K562 (cell line): ENCODE measurements at regions not wholly inside any gene's neighbourhood (a gene's known extent, or its start where the extent isn't known, plus 50 kb on each side); places are given as distances from the start of the nearest gene placed in this dataset.

Source experiments
- ATAC-seq: fragments of 200-7000 bp; cut with Tn5 transposase; 3 replicates; pipeline ENCODE4 v1.9.1; 2020; ENCODE audit warnings: moderate library complexity
- BruUV-seq: library from RNA; stranded (reverse); fragments of 400-500 nt; replicated peaks from 2 replicates; lab custom pipeline; 2021; lab: Mats Ljungman, UMichigan
- CTCF ChIA-PET: fragments of 300-600 bp; formaldehyde crosslinking; extraction: SDS; loops from one replicate; lab custom pipeline; 2021; ENCODE audit warnings: low intra/inter-chr PET ratio; lab: Yijun Ruan, JAX
- POLR2A ChIA-PET: fragments of 300-600, 350-650 bp; sonication (Branson Sonifier 250); formaldehyde crosslinking; extraction: SDS; loops from one replicate; lab custom pipeline; 2021; ENCODE audit warnings: antibody characterized with exemption, inconsistent platforms; lab: Yijun Ruan, JAX
- DNase-seq, 4 experiments: peaks; one replicate each; pipeline versions ENCODE4 v3.0.0 to v3.0.0-alpha.2; 2011 to 2018; ENCODE audit warnings: low spot score in 3 of 4, mixed read lengths in 3 of 4; ENCODE audit errors: extremely low read depth in 1 of 4
- FAIRE-seq: peaks from 2 replicates; lab custom pipeline; 2011; peaks lifted over from hg19 to GRCh38; lab: Jason Lieb, UNC
- H2AFZ ChIP-seq: 2 replicates; pipeline ENCODE4 v1.6.0; 2011; ENCODE audit warnings: low read depth, low read length, control low read depth, inconsistent platforms
- H3K27ac ChIP-seq: fragments of 200-600 bp; 3 replicates; pipeline ENCODE4 v1.8.0; 2011; ENCODE audit warnings: low read depth, mild to moderate bottlenecking, control low read depth, inconsistent platforms, low read length, moderate library complexity, mixed read lengths; ENCODE audit errors: extremely low read depth
- H3K27me3 ChIP-seq, 2 experiments: fragments of 300-600 bp in 1 of 2; 2 replicates in 1 of 2; 3 replicates in 1 of 2; pipeline versions ENCODE4 v1.6.0 to v1.8.0; 2011; ENCODE audit warnings: inconsistent platforms in 2 of 2, low read length in 2 of 2, mild to moderate bottlenecking in 1 of 2, mixed read lengths in 1 of 2, moderate library complexity in 1 of 2; ENCODE audit not compliant: control insufficient read depth in 2 of 2, insufficient read depth in 2 of 2
- H3K36me3 ChIP-seq: fragments of 300-600 bp; 3 replicates; pipeline ENCODE4 v1.8.0; 2011; ENCODE audit warnings: mild to moderate bottlenecking, low read length, inconsistent platforms; ENCODE audit not compliant: control insufficient read depth, insufficient read depth
- H3K4me1 ChIP-seq, 2 experiments: fragments of 200-600 bp in 1 of 2; replicated peaks in 1 of 2; 2 replicates in 1 of 2; 3 replicates in 1 of 2; pipeline versions ENCODE4 v1.5.1 to v1.8.0; 2011; ENCODE audit warnings: inconsistent platforms in 2 of 2, low read length in 2 of 2, mild to moderate bottlenecking in 1 of 2, mixed read lengths in 1 of 2, moderate library complexity in 1 of 2; ENCODE audit not compliant: control insufficient read depth in 2 of 2, insufficient read depth in 2 of 2
- H3K4me2 ChIP-seq: 2 replicates; pipeline ENCODE4 v1.6.1; 2011; ENCODE audit warnings: low read length, control low read depth, inconsistent platforms, mixed read lengths; ENCODE audit not compliant: insufficient read depth
- H3K4me3 ChIP-seq: fragments of 200-600 bp; sonication (generic), shearing (Covaris generic); 2 replicates; pipeline ENCODE4 v1.5.1; 2016; ENCODE audit warnings: control low read depth, inconsistent platforms
- H3K79me2 ChIP-seq: fragments of 200-600 bp; 3 replicates; pipeline ENCODE4 v1.8.0; 2011; ENCODE audit warnings: low read length, inconsistent platforms; ENCODE audit not compliant: control insufficient read depth, insufficient read depth
- H3K9ac ChIP-seq, 2 experiments: 2 replicates each; pipeline versions ENCODE4 v1.6.0 to v1.6.1; 2011; ENCODE audit warnings: low read depth in 2 of 2, low read length in 2 of 2, control low read depth in 1 of 2, inconsistent platforms in 1 of 2, mild to moderate bottlenecking in 1 of 2, mixed read lengths in 1 of 2; ENCODE audit not compliant: insufficient read depth in 1 of 2
- H3K9me1 ChIP-seq: one replicate; pipeline ENCODE4 v1.6.0; 2011; ENCODE audit warnings: inconsistent platforms, mild to moderate bottlenecking, low read length, moderate library complexity; ENCODE audit not compliant: control insufficient read depth, insufficient read depth
- H3K9me3 ChIP-seq: replicated peaks from 2 replicates; pipeline ENCODE4 v1.5.1; 2011; ENCODE audit warnings: low read depth, low read length, inconsistent platforms; ENCODE audit not compliant: control insufficient read depth, insufficient read depth
- H4K20me1 ChIP-seq: replicated peaks from 2 replicates; pipeline ENCODE4 v1.6.1; 2011; ENCODE audit warnings: low read length, inconsistent platforms, mixed read lengths; ENCODE audit not compliant: control insufficient read depth, insufficient read depth
- ELK3 ChIP-seq: fragments of 450-650 bp; formaldehyde crosslinking; IDR thresholded peaks from 2 replicates; pipeline ENCODE4 v1.4.0; 2020; ENCODE audit warnings: mild to moderate bottlenecking
- ESRRA ChIP-seq: fragments of 450-650 bp; IDR thresholded peaks from 2 replicates; pipeline ENCODE4 v1.6.1; 2014; ENCODE audit warnings: low read depth, mild to moderate bottlenecking, moderate library complexity, borderline replicate concordance
- HLTF ChIP-seq: fragments of 450-650 bp; IDR thresholded peaks from 2 replicates; pipeline ENCODE4 v1.6.1; 2016
- MAZ ChIP-seq, 2 experiments: fragments of 450-650 bp in 1 of 2; sonication (generic) in 1 of 2; formaldehyde crosslinking; IDR thresholded peaks in 1 of 2; conservative IDR thresholded peaks in 1 of 2; 2 replicates each; pipeline versions ENCODE4 v1.4.0 to v1.5.0; 2020; ENCODE audit warnings: mild to moderate bottlenecking in 1 of 2, missing genetic modification reagents in 1 of 2
- SIN3B ChIP-seq: fragments of 450-650 bp; IDR thresholded peaks from 2 replicates; pipeline ENCODE4 v1.6.1; 2017; ENCODE audit warnings: low read depth, mild to moderate bottlenecking, moderate library complexity
- ZBTB7A ChIP-seq: IDR thresholded peaks from 2 replicates; pipeline ENCODE4 v1.6.1; 2011; ENCODE audit warnings: low read depth, mild to moderate bottlenecking, low read length, moderate library complexity, borderline replicate concordance; ENCODE audit not compliant: control insufficient read depth
- ZNF444 ChIP-seq: fragments of 250-450 bp; sonication (Bioruptor Pico); IDR thresholded peaks from 2 replicates; pipeline ENCODE4 v1.4.0; 2020; ENCODE audit warnings: mild to moderate bottlenecking, moderate library complexity
- ZNF668 ChIP-seq: fragments of 250-450 bp; sonication (Bioruptor Pico); IDR thresholded peaks from 2 replicates; pipeline ENCODE4 v1.8.0; 2022; ENCODE audit warnings: mild to moderate bottlenecking, inconsistent platforms
- ZNF778 ChIP-seq: fragments of 450-650 bp; formaldehyde crosslinking; IDR thresholded peaks from 2 replicates; pipeline ENCODE4 v1.4.0; 2020; ENCODE audit warnings: mild to moderate bottlenecking, moderate library complexity
- WGBS: fragments of 100-300 bp; shearing (Covaris generic); methylation state at CpG from one replicate; pipeline ENCODE4 v1.1.6; 2016; ENCODE audit warnings: low coverage, mixed read lengths; ENCODE audit not compliant: insufficient coverage; ENCODE audit errors: missing lambda C conversion rate; 5-methylcytosine and 5-hydroxymethylcytosine counted together
- in situ Hi-C: fragments of 300-500 bp; cut with MboI; formaldehyde crosslinking; loops from 4 replicates; pipeline ENCODE4 v1.15.0; 2018; ENCODE audit warnings: inconsistent platforms, mixed read lengths
- intact Hi-C: fragments of 100-400 bp; cut with micrococcal nuclease; formaldehyde crosslinking; loops from 2 replicates; pipeline ENCODE4 v1.14.2; 2022

DNA sequence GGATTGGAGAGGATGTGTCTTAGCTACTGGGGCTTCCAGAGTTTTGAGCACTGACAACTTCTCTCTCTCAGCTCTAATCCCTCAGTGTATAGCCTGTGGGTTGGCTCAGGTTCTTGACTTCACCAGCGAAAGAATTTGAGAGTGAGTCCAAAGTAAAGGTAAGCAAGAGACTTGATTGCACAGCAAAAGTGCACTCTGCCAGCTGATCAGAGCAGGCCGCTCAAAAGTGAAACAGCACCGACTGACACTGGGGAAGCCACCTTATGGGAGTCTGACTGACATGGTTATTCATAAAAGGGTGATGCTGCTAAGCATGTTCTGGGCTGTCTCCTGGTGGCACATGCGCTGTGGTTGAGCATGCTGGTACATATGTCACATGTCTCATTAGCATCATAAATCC is 389.5 kb downstream of the CBLN4 start:
- intact Hi-C loops (no loop called here), in situ Hi-C loops (no loop called here)
- Histone ChIP-seq H2AFZ (no peak overlapping the region), H3K79me2 (no peaks in the 10 kb centered on the region), H3K4me3 (no peak overlapping the region), H3K9me3 (no peaks in the 10 kb centered on the region), H3K36me3 (no peaks in the 10 kb centered on the region), H3K27me3 (no peaks in the 10 kb centered on the region), H3K4me2 (no peak overlapping the region), H3K9me1 (no peaks in the 10 kb centered on the region), H3K9ac (no peak overlapping the region), H3K27ac (no peak overlapping the region), H3K4me1 (no peaks in the 10 kb centered on the region), H4K20me1 (no peaks in the 10 kb centered on the region)
- no TSS peak for BruUV-seq
- TF ChIP-seq ELK3 (CRISPR knock-in tag) (no peak), ESRRA (no peak), HLTF (no peak), ZNF778 (CRISPR knock-in tag) (no peak), MAZ (CRISPR knock-in tag; conservative IDR thresholded peaks at IDR 0.05 in 1 of 2, IDR thresholded peaks at IDR 0.05 in 1 of 2) (no peak), ZNF444 (CRISPR knock-in tag) (no peak), SIN3B (no peak), ZNF668 (CRISPR knock-in tag) (no peak), ZBTB7A (no peak)
- no peak for ATAC-seq
- ChIA-PET CTCF (no interaction called here), POLR2A (no interaction called here)
- no peak for DNase-seq
- 6% methylated on average over 4 of the region's 4 CpGs for WGBS
- FAIRE-seq: no peak
